ENCODE measurements at regions not wholly inside any gene's neighbourhood (a gene's known extent, or its start where the extent isn't known, plus 50 kb on each side); places are given as distances from the start of the nearest gene placed in this dataset.
A peak's percentile ranks its signal among the peaks of the same experiment; 100 is the strongest.

DNA sequence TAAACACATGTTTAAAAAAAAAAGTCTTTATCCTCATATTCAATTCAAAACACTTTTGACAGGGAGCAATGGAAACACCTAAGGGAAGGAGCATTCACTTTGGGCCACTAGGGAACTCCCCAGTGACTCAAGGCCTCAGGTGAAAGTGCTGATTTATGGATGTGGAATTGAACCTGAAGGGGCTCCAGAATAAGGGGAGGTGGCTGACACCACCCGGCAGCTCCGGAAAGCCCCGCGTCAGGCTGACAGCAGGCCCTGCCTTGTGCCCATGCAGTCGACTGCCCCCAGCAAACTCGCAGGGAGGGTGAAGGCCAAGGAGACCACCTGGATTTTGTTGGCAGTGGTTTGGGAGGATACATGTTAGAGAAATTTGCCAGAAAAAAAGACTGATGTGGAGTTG is 275.3 kb upstream of the NCKAP5 start:
- TF ChIP-seq, protein P1, sequence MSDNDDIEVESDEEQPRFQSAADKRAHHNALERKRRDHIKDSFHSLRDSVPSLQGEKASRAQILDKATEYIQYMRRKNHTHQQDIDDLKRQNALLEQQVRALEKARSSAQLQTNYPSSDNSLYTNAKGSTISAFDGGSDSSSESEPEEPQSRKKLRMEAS (IDR thresholded peaks at IDR 0.05; ENCODE audit: low read depth, low read length): no peak
- TF ChIP-seq MYC (IDR thresholded peaks at IDR 0.05; ENCODE audit: low read depth, low read length): no peak
- TF ChIP-seq POLR2A (IDR thresholded peaks at IDR 0.05; ENCODE audit: extremely low read depth, insufficient read length): no peak
- TF ChIP-seq, protein P2, sequence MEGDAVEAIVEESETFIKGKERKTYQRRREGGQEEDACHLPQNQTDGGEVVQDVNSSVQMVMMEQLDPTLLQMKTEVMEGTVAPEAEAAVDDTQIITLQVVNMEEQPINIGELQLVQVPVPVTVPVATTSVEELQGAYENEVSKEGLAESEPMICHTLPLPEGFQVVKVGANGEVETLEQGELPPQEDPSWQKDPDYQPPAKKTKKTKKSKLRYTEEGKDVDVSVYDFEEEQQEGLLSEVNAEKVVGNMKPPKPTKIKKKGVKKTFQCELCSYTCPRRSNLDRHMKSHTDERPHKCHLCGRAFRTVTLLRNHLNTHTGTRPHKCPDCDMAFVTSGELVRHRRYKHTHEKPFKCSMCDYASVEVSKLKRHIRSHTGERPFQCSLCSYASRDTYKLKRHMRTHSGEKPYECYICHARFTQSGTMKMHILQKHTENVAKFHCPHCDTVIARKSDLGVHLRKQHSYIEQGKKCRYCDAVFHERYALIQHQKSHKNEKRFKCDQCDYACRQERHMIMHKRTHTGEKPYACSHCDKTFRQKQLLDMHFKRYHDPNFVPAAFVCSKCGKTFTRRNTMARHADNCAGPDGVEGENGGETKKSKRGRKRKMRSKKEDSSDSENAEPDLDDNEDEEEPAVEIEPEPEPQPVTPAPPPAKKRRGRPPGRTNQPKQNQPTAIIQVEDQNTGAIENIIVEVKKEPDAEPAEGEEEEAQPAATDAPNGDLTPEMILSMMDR (IDR thresholded peaks at IDR 0.05; ENCODE audit: low read depth, low read length): no peak
- H3K4me3 ChIP-seq (ENCODE audit: low read depth, low read length): no peak overlapping the region
- no peak for DNase-seq (ENCODE audit: low read depth)

DNA sequence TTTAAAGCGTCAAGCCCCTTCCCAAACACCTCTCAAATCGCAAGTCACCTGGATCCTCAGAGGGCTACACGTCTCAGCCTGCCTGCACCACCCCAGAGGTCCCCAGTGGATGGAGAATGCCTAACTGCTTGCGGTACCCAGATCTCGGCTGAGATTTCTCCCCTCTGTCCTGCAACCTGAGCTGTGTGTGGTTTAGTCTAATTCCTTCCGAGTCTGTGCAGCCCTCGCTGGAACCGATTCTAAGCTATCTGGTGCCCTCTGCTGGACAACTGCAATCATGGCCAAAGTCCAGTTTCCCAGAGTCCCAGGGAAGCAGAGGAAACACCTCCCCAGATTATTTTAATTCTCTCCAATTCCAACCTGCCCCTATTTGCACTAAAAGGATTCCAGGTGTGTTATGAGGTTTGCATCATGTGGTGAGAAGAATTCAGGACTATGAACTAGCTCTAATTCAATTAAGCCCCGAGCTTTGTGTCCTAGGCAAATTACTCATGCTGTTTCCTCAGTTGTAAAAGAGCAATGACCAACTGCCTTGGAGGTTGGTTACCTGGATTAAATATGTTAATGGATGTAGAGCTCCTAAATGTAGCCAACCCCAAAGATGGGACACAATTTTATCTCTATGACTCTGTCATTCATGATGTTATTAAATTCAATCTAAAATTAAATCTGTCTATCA is 276.1 kb upstream of the NCKAP5 start:
- TF ChIP-seq, protein P2 (IDR thresholded peaks at IDR 0.05; ENCODE audit: low read depth, low read length): peak; percentile 87
- TF ChIP-seq MYC (IDR thresholded peaks at IDR 0.05; ENCODE audit: low read depth, low read length) (no peak), POLR2A (IDR thresholded peaks at IDR 0.05; ENCODE audit: extremely low read depth, insufficient read length) (no peak)
- TF ChIP-seq, protein P1 (IDR thresholded peaks at IDR 0.05; ENCODE audit: low read depth, low read length): no peak
- DNase-seq (ENCODE audit: low read depth): peak; percentile 62
- H3K4me3 ChIP-seq (ENCODE audit: low read depth, low read length): no peak overlapping the region

DNA sequence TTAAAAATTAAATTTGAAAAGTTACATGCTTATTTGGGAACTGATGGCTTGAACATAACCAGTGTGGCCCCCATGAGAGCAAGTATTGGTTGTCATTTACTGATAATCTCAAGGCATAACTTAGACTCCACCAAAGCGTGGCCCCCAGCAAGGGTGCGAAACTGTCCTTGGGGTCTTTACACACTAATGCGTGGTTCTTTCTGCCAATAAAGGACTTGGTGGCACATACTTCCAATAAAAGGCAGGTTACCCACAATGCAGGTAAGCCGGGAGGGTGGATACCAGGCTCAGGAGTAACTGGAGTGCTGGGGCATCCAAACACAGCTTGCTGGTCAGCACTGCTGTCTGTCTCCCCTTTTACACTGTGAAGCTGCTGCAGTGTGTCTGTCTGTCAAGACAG is 278.2 kb upstream of the NCKAP5 start:
- TF ChIP-seq MYC (IDR thresholded peaks at IDR 0.05; ENCODE audit: low read depth, low read length) (no peak), POLR2A (IDR thresholded peaks at IDR 0.05; ENCODE audit: extremely low read depth, insufficient read length) (no peak)
- TF ChIP-seq, protein P1 (IDR thresholded peaks at IDR 0.05; ENCODE audit: low read depth, low read length): no peak
- TF ChIP-seq, protein P2 (IDR thresholded peaks at IDR 0.05; ENCODE audit: low read depth, low read length): no peak
- H3K4me3 ChIP-seq (ENCODE audit: low read depth, low read length): no peak overlapping the region
- DNase-seq (ENCODE audit: low read depth): no peak

DNA sequence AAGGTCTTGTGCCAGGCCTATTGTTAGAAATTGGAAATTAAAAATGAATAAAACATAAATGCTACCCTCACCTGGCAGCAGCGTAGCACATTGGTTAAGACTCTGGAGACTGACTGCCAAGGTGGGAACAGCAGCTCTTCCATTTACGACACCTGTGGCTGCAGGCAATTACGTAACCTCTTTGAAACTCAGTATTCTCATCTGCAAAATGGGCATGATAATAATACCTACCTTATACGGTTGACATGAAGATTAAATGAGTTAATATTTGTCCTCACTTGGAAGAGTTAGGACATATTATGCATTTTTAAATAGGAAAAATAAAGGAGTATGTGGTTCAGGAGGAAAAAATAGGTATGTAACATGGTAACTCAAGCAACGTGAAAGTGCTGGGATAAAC is 279.3 kb upstream of the NCKAP5 start:
- DNase-seq (ENCODE audit: low read depth): no peak
- TF ChIP-seq, protein P2 (IDR thresholded peaks at IDR 0.05; ENCODE audit: low read depth, low read length): no peak
- TF ChIP-seq MYC (IDR thresholded peaks at IDR 0.05; ENCODE audit: low read depth, low read length) (no peak), POLR2A (IDR thresholded peaks at IDR 0.05; ENCODE audit: extremely low read depth, insufficient read length) (no peak)
- TF ChIP-seq, protein P1 (IDR thresholded peaks at IDR 0.05; ENCODE audit: low read depth, low read length): no peak
- H3K4me3 ChIP-seq (ENCODE audit: low read depth, low read length): no peak overlapping the region

DNA sequence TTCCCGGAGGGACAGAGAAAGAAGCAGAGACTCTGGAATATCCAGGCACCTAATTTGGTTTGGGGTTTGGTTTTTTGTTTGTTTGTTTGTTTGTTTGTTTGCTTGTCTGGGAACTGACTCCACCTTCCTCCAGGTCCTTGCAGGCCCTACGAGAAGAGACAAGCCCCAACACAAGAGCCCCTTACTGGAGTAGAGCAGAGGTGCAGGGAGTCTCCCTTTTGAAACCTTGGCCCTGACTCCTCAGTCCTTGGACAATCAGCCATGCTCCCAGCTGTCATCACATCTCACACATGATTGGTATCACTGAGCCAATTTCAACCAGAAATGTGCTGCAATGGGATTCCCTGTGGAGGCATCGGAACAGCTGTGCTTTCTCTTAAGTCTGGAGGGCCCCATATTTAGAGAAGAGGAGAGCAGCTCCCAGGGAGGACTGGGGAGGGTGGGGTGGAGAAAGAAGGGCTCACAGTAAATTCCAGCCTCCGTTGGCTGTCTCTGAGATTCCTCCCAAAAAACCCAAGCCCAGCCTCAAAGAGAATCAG is 279.9 kb upstream of the NCKAP5 start:
- TF ChIP-seq, protein P1 (IDR thresholded peaks at IDR 0.05; ENCODE audit: low read depth, low read length): no peak
- TF ChIP-seq POLR2A (IDR thresholded peaks at IDR 0.05; ENCODE audit: extremely low read depth, insufficient read length) (no peak), MYC (IDR thresholded peaks at IDR 0.05; ENCODE audit: low read depth, low read length) (no peak)
- TF ChIP-seq, protein P2 (IDR thresholded peaks at IDR 0.05; ENCODE audit: low read depth, low read length): no peak
- no peak for DNase-seq (ENCODE audit: low read depth)
- H3K4me3 ChIP-seq (ENCODE audit: low read depth, low read length): no peak overlapping the region

All from NB4 (cell line).